GM12878 (cell line): ENCODE measurements at regions not wholly inside any gene's neighbourhood (a gene's known extent, or its start where the extent isn't known, plus 50 kb on each side); places are given as distances from the start of the nearest gene placed in this dataset.

Experiments used
- ATAC-seq: fragments of 200-7000 bp; cut with Tn5 transposase; 3 replicates; pipeline ENCODE4 v1.9.1; 2020; ENCODE audit warnings: mild to moderate bottlenecking, moderate library complexity
- BruUV-seq: library from RNA; stranded (reverse); fragments of 400-500 nt; replicated peaks from 2 replicates; lab custom pipeline; 2021; lab: Mats Ljungman, UMichigan
- CTCF ChIA-PET: fragments of 300-600 bp; sonication (Branson Sonifier 250); formaldehyde crosslinking; extraction: SDS; loops from one replicate; lab custom pipeline; 2021; ENCODE audit warnings: inconsistent platforms; lab: Yijun Ruan, JAX
- POLR2A ChIA-PET: fragments of 350-600 bp; formaldehyde crosslinking; extraction: SDS; loops from one replicate; lab custom pipeline; 2021; ENCODE audit warnings: inconsistent platforms; lab: Charles Lee
- RAD21 ChIA-PET: fragments of 300-600 bp; sonication (Branson Sonifier 250); formaldehyde crosslinking; loops from one replicate; lab custom pipeline; 2023; ENCODE audit warnings: antibody characterized with exemption; ENCODE audit not compliant: unreplicated experiment; lab: Charles Lee
- SMC1A ChIA-PET: fragments of 300-600 bp; sonication (Branson Sonifier 250); formaldehyde crosslinking; loops from one replicate; lab custom pipeline; 2023; ENCODE audit not compliant: unreplicated experiment, uncharacterized antibody; lab: Charles Lee
- DNase-seq: peaks from one replicate; pipeline ENCODE4 v3.0.0-alpha.2; 2011; ENCODE audit warnings: low read depth, low spot score
- FAIRE-seq: peaks from 3 replicates; lab custom pipeline; 2011; peaks lifted over from hg19 to GRCh38; lab: Jason Lieb, UNC
- H2AFZ ChIP-seq: 2 replicates; pipeline ENCODE4 v1.6.0; 2011; ENCODE audit warnings: low read depth, low read length, control low read depth; ENCODE audit not compliant: control insufficient read depth
- H3K27ac ChIP-seq: 2 replicates; pipeline ENCODE4 v1.5.1; 2011; ENCODE audit warnings: control low read depth; ENCODE audit not compliant: control insufficient read depth, insufficient read depth
- H3K27me3 ChIP-seq, 2 experiments: replicated peaks in 1 of 2; 2 replicates each; pipeline versions ENCODE4 v1.6.0 to v1.6.1; 2011; ENCODE audit warnings: low read length in 1 of 2; ENCODE audit not compliant: control insufficient read depth in 2 of 2, insufficient read depth in 2 of 2
- H3K36me3 ChIP-seq, 2 experiments: 2 replicates each; pipeline ENCODE4 v1.5.1; 2011; ENCODE audit warnings: low read length in 1 of 2; ENCODE audit not compliant: control insufficient read depth in 2 of 2, insufficient read depth in 2 of 2
- H3K4me1 ChIP-seq: 2 replicates; pipeline ENCODE4 v1.6.1; 2011; ENCODE audit warnings: mild to moderate bottlenecking, low read length, moderate library complexity, mixed read lengths; ENCODE audit not compliant: control insufficient read depth, insufficient read depth
- H3K4me2 ChIP-seq: 2 replicates; pipeline ENCODE4 v1.6.0; 2011; ENCODE audit warnings: control low read depth; ENCODE audit not compliant: control insufficient read depth, insufficient read depth
- H3K4me3 ChIP-seq: fragments of 200-600 bp; sonication (generic); 2 replicates; pipeline ENCODE4 v1.5.1; 2016
- H3K79me2 ChIP-seq: 2 replicates; pipeline ENCODE4 v1.6.0; 2011; ENCODE audit warnings: low read length; ENCODE audit not compliant: control insufficient read depth, insufficient read depth
- H3K9ac ChIP-seq: 2 replicates; pipeline ENCODE4 v1.8.0; 2011; ENCODE audit warnings: low read length, control low read depth, mixed read lengths; ENCODE audit not compliant: control insufficient read depth, insufficient read depth
- H3K9me3 ChIP-seq: replicated peaks from 3 replicates; pipeline ENCODE4 v1.5.1; 2011; ENCODE audit warnings: mild to moderate bottlenecking, low read length; ENCODE audit not compliant: control insufficient read depth, insufficient read depth
- H4K20me1 ChIP-seq: 2 replicates; pipeline ENCODE4 v1.6.0; 2011; ENCODE audit not compliant: control insufficient read depth, insufficient read depth
- IRF3 ChIP-seq: fragments of 450-650 bp; IDR thresholded peaks from 2 replicates; pipeline ENCODE4 v1.6.1; 2014; ENCODE audit warnings: mild to moderate bottlenecking
- KLF5 ChIP-seq: fragments of 450-650 bp; IDR thresholded peaks from 2 replicates; pipeline ENCODE4 v1.6.1; 2014; ENCODE audit warnings: mild to moderate bottlenecking; ENCODE audit not compliant: partially characterized antibody
- RBBP5 ChIP-seq: fragments of 200-600 bp; sonication (generic); conservative IDR thresholded peaks from 2 replicates; pipeline ENCODE4 v1.6.1; 2016
- SIN3A ChIP-seq: IDR thresholded peaks from 2 replicates; pipeline ENCODE4 v1.6.1; 2012; ENCODE audit warnings: low read depth, low read length, improper control_type of control experiment
- SKIL ChIP-seq: fragments of 450-650 bp; IDR thresholded peaks from 2 replicates; pipeline ENCODE4 v1.6.1; 2017; ENCODE audit warnings: mild to moderate bottlenecking, low read depth, inconsistent platforms; ENCODE audit not compliant: poor library complexity, severe bottlenecking
- WGBS: methylation state at CpG from one replicate; pipeline ENCODE4 v1.1.6; 2016; ENCODE audit warnings: low lambda C conversion rate; ENCODE audit not compliant: insufficient replicate concordance, insufficient coverage; ENCODE audit errors: missing lambda C conversion rate; 5-methylcytosine and 5-hydroxymethylcytosine counted together
- in situ Hi-C: fragments of 300-500 bp; cut with MboI; formaldehyde crosslinking; loops from 9 replicates; pipeline ENCODE4 v1.14.3; 2018; ENCODE audit warnings: mixed read lengths
- intact Hi-C: fragments of 100-400 bp; cut with micrococcal nuclease; formaldehyde crosslinking; loops from one replicate; pipeline ENCODE4 v1.14.2; 2022; ENCODE audit not compliant: unreplicated experiment

GRCh38 chr11:87460842-87461637, 423.3 kb downstream of the TMEM135 start (continued):
- TF ChIP-seq SIN3A (no peak), KLF5 (no peak), SKIL (no peak), RBBP5 (no peak)

- H3K79me2 ChIP-seq: no peaks in the 10 kb centered on the region
- CTCF ChIA-PET: interaction anchor here (2.0 kb wide), 1 partner anchor 10 kb away, joined by 4 read pairs; no protein-coding TSS in a partner anchor
- TF ChIP-seq IRF3: no peak
- TF ChIP-seq, all 136 proteins: peak for 0
- no peak overlapping the region for H3K9ac ChIP-seq
- no peak overlapping the region for H2AFZ ChIP-seq
- no peaks in the 10 kb centered on the region for H3K36me3 ChIP-seq
- RAD21 ChIA-PET: no interaction called here
- WGBS: 86% methylated on average over 1 of the region's 1 CpG
- intact Hi-C loops: loop anchor here (10.0 kb wide), 2 partner anchors 265 to 1085 kb away; no protein-coding TSS in a partner anchor
- H3K4me1 ChIP-seq: no peaks in the 10 kb centered on the region
- H3K9me3 ChIP-seq: 0 out of 3 replicates have a peak, but pooled peaks cover 1% of the 10 kb centered on the region
- H3K27ac ChIP-seq: no peak overlapping the region
- no TSS peak for BruUV-seq
- no peak for ATAC-seq
- POLR2A ChIA-PET: no interaction called here
- SMC1A ChIA-PET: interaction anchor here (1.3 to 2.3 kb wide), 2 partner anchors 10 to 11 kb away, joined by 3 to 5 read pairs; no protein-coding TSS in a partner anchor
- no peak overlapping the region for H3K4me2 ChIP-seq
- no peak for FAIRE-seq
- no peaks in the 10 kb centered on the region for H4K20me1 ChIP-seq
- H3K4me3 ChIP-seq: no peak overlapping the region
- in situ Hi-C loops: no loop called here
- no peaks in the 10 kb centered on the region for H3K27me3 ChIP-seq
- no peak for DNase-seq
Measured at GRCh38 chr11:87460279-87460678, 422.5 kb downstream of the TMEM135 start.
